MCF 10A (cell line): ENCODE measurements at regions not wholly inside any gene's neighbourhood (a gene's known extent, or its start where the extent isn't known, plus 50 kb on each side); places are given as distances from the start of the nearest gene placed in this dataset.
"Not testable (repeated sequence)": the region's sequence is repeated elsewhere in the genome, so short reads cannot be mapped to it uniquely, and the experiment has no call there.

Source experiments
- BruUV-seq: library from RNA; stranded (reverse); fragments of 400-500 nt; replicated peaks from 2 replicates; lab custom pipeline; 2021; lab: Mats Ljungman, UMichigan
- CTCF ChIA-PET: fragments of 300-600 bp; sonication (Branson Sonifier 250); formaldehyde crosslinking; extraction: SDS; loops from one replicate; lab custom pipeline; 2021; ENCODE audit warnings: antibody characterized with exemption, inconsistent platforms; lab: Yijun Ruan, JAX
- POLR2A ChIA-PET: fragments of 300-600, 350-650 bp; sonication (Branson Sonifier 250); formaldehyde crosslinking; extraction: SDS; loops from one replicate; lab custom pipeline; 2020; ENCODE audit warnings: antibody characterized with exemption, inconsistent platforms; lab: Yijun Ruan, JAX
- DNase-seq: peaks from one replicate; pipeline ENCODE4 v3.0.0-alpha.2; 2018; ENCODE audit not compliant: unreplicated experiment
- H3K27ac Mint-ChIP-seq: one replicate; pipeline ENCODE4 v1.8.0; 2022; ENCODE audit warnings: mild to moderate bottlenecking, low read depth, mixed read lengths; ENCODE audit not compliant: unreplicated experiment
- H3K27me3 Mint-ChIP-seq: one replicate; pipeline ENCODE4 v1.8.0; 2022; ENCODE audit warnings: mixed read lengths; ENCODE audit not compliant: insufficient read depth, unreplicated experiment
- H3K36me3 Mint-ChIP-seq: one replicate; pipeline ENCODE4 v1.8.0; 2022; ENCODE audit warnings: mild to moderate bottlenecking, moderate library complexity, mixed read lengths; ENCODE audit not compliant: insufficient read depth, unreplicated experiment
- H3K4me1 Mint-ChIP-seq: one replicate; pipeline ENCODE4 v1.8.0; 2022; ENCODE audit warnings: mixed read lengths; ENCODE audit not compliant: insufficient read depth, unreplicated experiment
- H3K4me3 Mint-ChIP-seq: one replicate; pipeline ENCODE4 v1.8.0; 2022; ENCODE audit warnings: mild to moderate bottlenecking, moderate library complexity, mixed read lengths; ENCODE audit not compliant: unreplicated experiment
- H3K9me3 Mint-ChIP-seq: one replicate; pipeline ENCODE4 v1.8.0; 2022; ENCODE audit warnings: mixed read lengths; ENCODE audit not compliant: unreplicated experiment
- CTCF ChIP-seq: fragments of 200-600 bp; IDR thresholded peaks from one replicate; pipeline ENCODE4 v1.8.0; 2022; ENCODE audit warnings: antibody characterized with exemption, mild to moderate bottlenecking; ENCODE audit not compliant: unreplicated experiment
- intact Hi-C: fragments of 100-400 bp; cut with micrococcal nuclease; formaldehyde crosslinking; loops from 2 replicates; pipeline ENCODE4 v1.14.1; 2022

DNA sequence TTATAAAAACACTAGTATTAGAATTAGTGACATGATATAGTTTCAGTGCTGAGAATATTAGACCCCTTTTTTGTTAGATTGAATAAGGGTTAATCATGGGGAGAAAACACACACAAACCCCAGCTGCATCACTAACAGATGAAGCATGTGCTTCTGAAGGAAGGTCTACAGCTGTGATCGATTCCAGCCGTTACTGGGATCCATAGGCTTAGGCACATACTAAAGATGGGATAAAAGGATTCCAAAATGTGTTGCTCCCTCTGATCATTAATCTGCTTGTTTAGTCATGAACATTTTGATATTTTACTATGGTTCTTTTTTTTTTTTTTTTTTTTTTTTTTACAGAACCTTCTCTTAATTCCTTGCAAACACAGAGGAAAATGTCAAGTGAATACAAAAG lies 1591.3 kb downstream of the EFNB2 start:
- Mint-ChIP-seq H3K27ac (no peak overlapping the region), H3K36me3 (no peaks in the 10 kb centered on the region), H3K9me3 (no peaks in the 10 kb centered on the region), H3K4me3 (no peak overlapping the region), H3K4me1 (no peaks in the 10 kb centered on the region), H3K27me3 (no peaks in the 10 kb centered on the region)
- CTCF ChIA-PET: interaction anchor here (0.6 to 0.7 kb wide), 2 partner anchors 839 to 1432 kb away, joined by 3 read pairs; no protein-coding TSS in a partner anchor
- DNase-seq: no peak
- intact Hi-C loops: loop anchor here (10.0 kb wide), 1 partner anchor 169 kb away; no protein-coding TSS in a partner anchor
- no peak for TF ChIP-seq CTCF
- BruUV-seq: no TSS peak
- POLR2A ChIA-PET: interaction anchor here (1.3 kb wide), 1 partner anchor 10 kb away, joined by 4 read pairs; no protein-coding TSS in a partner anchor

DNA sequence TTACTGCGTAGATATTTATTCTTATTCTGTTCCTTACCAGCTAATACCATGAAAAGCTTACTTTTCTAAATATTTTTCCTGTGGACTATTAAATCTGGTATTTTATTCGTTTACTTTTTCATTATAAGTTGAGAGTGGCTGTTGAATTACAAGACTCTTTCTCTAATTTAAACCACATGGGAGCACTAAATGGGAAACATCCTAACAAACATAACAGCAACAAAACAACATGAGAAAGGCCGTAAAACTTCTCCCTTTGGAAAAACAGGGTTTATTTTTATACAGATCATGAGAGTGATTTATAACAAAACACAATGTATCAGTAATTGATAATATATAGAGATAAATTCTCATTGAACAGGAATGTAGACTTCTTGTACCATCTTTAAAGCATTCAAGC lies 1592.1 kb downstream of the EFNB2 start:
- Mint-ChIP-seq H3K36me3 (no peaks in the 10 kb centered on the region), H3K9me3 (no peaks in the 10 kb centered on the region), H3K27me3 (no peaks in the 10 kb centered on the region), H3K27ac (no peak overlapping the region), H3K4me1 (no peaks in the 10 kb centered on the region), H3K4me3 (no peak overlapping the region)
- intact Hi-C loops: loop anchor here (10.0 kb wide), 1 partner anchor 169 kb away; no protein-coding TSS in a partner anchor
- TF ChIP-seq CTCF: no peak
- ChIA-PET POLR2A (no interaction called here), CTCF (no interaction called here)
- no peak for DNase-seq
- BruUV-seq: no TSS peak

DNA sequence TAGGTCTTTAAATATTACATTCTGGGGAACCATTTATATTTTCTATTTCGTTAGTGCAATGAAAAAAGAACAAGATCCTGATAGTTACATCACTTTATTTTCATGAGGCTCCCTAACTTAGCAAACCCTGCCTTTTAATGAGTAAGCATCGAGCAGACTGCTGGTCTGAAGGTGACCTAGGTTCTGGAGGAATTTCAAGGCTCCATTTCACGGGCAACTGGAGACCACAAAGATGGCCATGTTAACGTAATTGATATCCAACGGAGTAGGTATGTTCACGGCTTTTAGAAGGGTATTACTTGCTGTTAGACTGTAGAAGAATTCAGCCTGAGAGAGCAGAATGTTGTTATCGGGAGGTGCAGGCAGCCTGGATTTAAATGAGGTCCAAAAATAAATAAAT lies 1597.6 kb downstream of the EFNB2 start:
- Mint-ChIP-seq H3K4me3 (no peak overlapping the region), H3K9me3 (no peaks in the 10 kb centered on the region), H3K4me1 (no peaks in the 10 kb centered on the region), H3K27me3 (no peaks in the 10 kb centered on the region), H3K27ac (no peak overlapping the region), H3K36me3 (no peaks in the 10 kb centered on the region)
- no peak for DNase-seq
- BruUV-seq: no TSS peak
- intact Hi-C loops: no loop called here
- TF ChIP-seq CTCF: no peak
- ChIA-PET CTCF (no interaction called here), POLR2A (no interaction called here)

GRCh38 chr13:104936304-104936703 lies 1599.2 kb downstream of the EFNB2 start:
- intact Hi-C loops: no loop called here
- peak; percentile 8 for DNase-seq
- Mint-ChIP-seq H3K9me3 (no peaks in the 10 kb centered on the region), H3K4me1 (no peaks in the 10 kb centered on the region), H3K4me3 (no peak overlapping the region), H3K27me3 (no peaks in the 10 kb centered on the region), H3K27ac (no peak overlapping the region), H3K36me3 (no peaks in the 10 kb centered on the region)
- TF ChIP-seq CTCF: no peak
- ChIA-PET POLR2A (no interaction called here), CTCF (interaction anchor here (0.6 to 0.7 kb wide), 2 partner anchors 17 to 1595 kb away, joined by 3 read pairs; no protein-coding TSS in a partner anchor)
- BruUV-seq: no TSS peak

- BruUV-seq, H3K36me3 Mint-ChIP-seq, H3K4me1 Mint-ChIP-seq, H3K27me3 Mint-ChIP-seq, CTCF ChIA-PET, intact Hi-C loops, DNase-seq, H3K4me3 Mint-ChIP-seq: not testable (repeated sequence)
- H3K9me3 Mint-ChIP-seq: peaks cover 13% of the 10 kb centered on the region
- POLR2A ChIA-PET: interaction anchor here (0.7 to 0.8 kb wide), 2 partner anchors 167 to 1604 kb away, joined by 3 read pairs; no protein-coding TSS in a partner anchor
- peak overlapping the region; percentile 33 for H3K27ac Mint-ChIP-seq
Measured at GRCh38 chr13:104920513-104920912, 1614.9 kb downstream of the EFNB2 start.
